ENCODE measurements at regions not wholly inside any gene's neighbourhood (a gene's known extent, or its start where the extent isn't known, plus 50 kb on each side); places are given as distances from the start of the nearest gene placed in this dataset.

DNA sequence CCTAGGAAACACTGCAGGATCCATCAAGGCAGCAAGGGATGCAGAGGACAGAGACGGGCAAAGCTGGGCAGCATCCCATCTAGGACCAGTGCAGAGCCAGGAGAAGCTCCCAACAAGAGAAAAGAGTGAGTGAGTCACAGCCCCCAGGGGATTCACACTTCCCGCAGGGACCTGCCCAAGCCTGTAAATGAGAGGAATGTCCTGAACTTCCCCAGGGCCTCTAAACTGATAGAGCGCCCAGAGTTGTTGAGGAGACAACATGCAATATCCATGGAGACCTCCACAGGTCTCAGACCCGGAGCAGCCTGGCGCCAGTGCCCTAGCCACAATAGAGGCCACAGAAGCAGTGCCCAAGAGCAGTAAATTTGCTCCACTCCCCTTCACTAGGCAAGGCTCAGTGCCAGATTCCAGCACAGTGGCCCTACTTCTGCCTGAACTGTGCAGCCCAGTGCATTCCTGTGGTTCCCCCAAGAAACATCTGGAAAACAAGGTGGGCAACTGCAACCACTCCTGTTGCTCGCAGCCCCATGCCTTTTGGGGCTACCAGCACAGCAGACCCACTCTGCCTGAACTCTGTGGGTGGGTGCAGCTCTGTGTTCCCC is 567.5 kb downstream of the POM121L12 start:
- H3K27ac ChIP-seq (ENCODE audit: control insufficient read depth, insufficient read depth), result no peak overlapping the region
- no TSS peak for BruUV-seq (replicated peaks)
- H3K9ac ChIP-seq (ENCODE audit: control insufficient read depth, insufficient read depth, low read length), result no peak overlapping the region
- FAIRE-seq, result no peak
- in situ Hi-C loops (cut with MboI) (no loop called here), intact Hi-C loops (cut with micrococcal nuclease; ENCODE audit: unreplicated experiment) (no loop called here)
- ChIA-PET RAD21 (ENCODE audit: unreplicated experiment) (no interaction called here), CTCF (no interaction called here), POLR2A (no interaction called here), SMC1A (ENCODE audit: uncharacterized antibody, unreplicated experiment) (no interaction called here)
- H3K4me1 ChIP-seq (ENCODE audit: control insufficient read depth, insufficient read depth, low read length), result no peaks in the 10 kb centered on the region
- no peaks in the 10 kb centered on the region for H4K20me1 ChIP-seq (ENCODE audit: control insufficient read depth, insufficient read depth)
- H3K79me2 ChIP-seq (ENCODE audit: control insufficient read depth, insufficient read depth, low read length), result no peaks in the 10 kb centered on the region
- DNase-seq (ENCODE audit: low read depth, low spot score), result no peak
- no peak for ATAC-seq
- H3K4me3 ChIP-seq, result no peak overlapping the region
- H3K4me2 ChIP-seq (ENCODE audit: control insufficient read depth, insufficient read depth), result no peak overlapping the region
- H3K27me3 ChIP-seq (replicated peaks in 1 of 2; ENCODE audit: control insufficient read depth in 2 of 2, insufficient read depth in 2 of 2, low read length in 1 of 2), result no peaks in the 10 kb centered on the region
- WGBS (ENCODE audit: insufficient coverage, insufficient replicate concordance, low lambda C conversion rate, missing lambda C conversion rate), result 34% methylated on average over 6 of the region's 6 CpGs
- H3K36me3 ChIP-seq (ENCODE audit: control insufficient read depth in 2 of 2, insufficient read depth in 2 of 2, low read length in 1 of 2), result no peaks in the 10 kb centered on the region
- H2AFZ ChIP-seq (ENCODE audit: control insufficient read depth, low read depth, low read length), result no peak overlapping the region
- no peaks in the 10 kb centered on the region; the same call in 2 of the 3 replicates for H3K9me3 ChIP-seq (replicated peaks; ENCODE audit: control insufficient read depth, insufficient read depth, low read length)
- TF ChIP-seq, protein P1, sequence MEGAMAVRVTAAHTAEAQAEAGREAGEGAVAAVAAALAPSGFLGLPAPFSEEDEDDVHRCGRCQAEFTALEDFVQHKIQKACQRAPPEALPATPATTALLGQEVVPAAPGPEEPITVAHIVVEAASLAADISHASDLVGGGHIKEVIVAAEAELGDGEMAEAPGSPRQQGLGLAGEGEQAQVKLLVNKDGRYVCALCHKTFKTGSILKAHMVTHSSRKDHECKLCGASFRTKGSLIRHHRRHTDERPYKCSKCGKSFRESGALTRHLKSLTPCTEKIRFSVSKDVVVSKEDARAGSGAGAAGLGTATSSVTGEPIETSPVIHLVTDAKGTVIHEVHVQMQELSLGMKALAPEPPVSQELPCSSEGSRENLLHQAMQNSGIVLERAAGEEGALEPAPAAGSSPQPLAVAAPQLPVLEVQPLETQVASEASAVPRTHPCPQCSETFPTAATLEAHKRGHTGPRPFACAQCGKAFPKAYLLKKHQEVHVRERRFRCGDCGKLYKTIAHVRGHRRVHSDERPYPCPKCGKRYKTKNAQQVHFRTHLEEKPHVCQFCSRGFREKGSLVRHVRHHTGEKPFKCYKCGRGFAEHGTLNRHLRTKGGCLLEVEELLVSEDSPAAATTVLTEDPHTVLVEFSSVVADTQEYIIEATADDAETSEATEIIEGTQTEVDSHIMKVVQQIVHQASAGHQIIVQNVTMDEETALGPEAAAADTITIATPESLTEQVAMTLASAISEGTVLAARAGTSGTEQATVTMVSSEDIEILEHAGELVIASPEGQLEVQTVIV (IDR thresholded peaks at IDR 0.05; ENCODE audit: borderline replicate concordance, partially characterized antibody), result no peak
- TF ChIP-seq RELA (IDR thresholded peaks at IDR 0.05; ENCODE audit: borderline replicate concordance, partially characterized antibody), result no peak
- TF ChIP-seq RBBP5 (conservative IDR thresholded peaks at IDR 0.05), result no peak
- no peak for TF ChIP-seq POU2F2 (IDR thresholded peaks at IDR 0.05; ENCODE audit: borderline replicate concordance, low read depth, low read length)
- TF ChIP-seq, protein P2, sequence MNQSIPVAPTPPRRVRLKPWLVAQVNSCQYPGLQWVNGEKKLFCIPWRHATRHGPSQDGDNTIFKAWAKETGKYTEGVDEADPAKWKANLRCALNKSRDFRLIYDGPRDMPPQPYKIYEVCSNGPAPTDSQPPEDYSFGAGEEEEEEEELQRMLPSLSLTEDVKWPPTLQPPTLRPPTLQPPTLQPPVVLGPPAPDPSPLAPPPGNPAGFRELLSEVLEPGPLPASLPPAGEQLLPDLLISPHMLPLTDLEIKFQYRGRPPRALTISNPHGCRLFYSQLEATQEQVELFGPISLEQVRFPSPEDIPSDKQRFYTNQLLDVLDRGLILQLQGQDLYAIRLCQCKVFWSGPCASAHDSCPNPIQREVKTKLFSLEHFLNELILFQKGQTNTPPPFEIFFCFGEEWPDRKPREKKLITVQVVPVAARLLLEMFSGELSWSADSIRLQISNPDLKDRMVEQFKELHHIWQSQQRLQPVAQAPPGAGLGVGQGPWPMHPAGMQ (IDR thresholded peaks at IDR 0.05; ENCODE audit: borderline replicate concordance), result no peak
- TF ChIP-seq, protein P3, sequence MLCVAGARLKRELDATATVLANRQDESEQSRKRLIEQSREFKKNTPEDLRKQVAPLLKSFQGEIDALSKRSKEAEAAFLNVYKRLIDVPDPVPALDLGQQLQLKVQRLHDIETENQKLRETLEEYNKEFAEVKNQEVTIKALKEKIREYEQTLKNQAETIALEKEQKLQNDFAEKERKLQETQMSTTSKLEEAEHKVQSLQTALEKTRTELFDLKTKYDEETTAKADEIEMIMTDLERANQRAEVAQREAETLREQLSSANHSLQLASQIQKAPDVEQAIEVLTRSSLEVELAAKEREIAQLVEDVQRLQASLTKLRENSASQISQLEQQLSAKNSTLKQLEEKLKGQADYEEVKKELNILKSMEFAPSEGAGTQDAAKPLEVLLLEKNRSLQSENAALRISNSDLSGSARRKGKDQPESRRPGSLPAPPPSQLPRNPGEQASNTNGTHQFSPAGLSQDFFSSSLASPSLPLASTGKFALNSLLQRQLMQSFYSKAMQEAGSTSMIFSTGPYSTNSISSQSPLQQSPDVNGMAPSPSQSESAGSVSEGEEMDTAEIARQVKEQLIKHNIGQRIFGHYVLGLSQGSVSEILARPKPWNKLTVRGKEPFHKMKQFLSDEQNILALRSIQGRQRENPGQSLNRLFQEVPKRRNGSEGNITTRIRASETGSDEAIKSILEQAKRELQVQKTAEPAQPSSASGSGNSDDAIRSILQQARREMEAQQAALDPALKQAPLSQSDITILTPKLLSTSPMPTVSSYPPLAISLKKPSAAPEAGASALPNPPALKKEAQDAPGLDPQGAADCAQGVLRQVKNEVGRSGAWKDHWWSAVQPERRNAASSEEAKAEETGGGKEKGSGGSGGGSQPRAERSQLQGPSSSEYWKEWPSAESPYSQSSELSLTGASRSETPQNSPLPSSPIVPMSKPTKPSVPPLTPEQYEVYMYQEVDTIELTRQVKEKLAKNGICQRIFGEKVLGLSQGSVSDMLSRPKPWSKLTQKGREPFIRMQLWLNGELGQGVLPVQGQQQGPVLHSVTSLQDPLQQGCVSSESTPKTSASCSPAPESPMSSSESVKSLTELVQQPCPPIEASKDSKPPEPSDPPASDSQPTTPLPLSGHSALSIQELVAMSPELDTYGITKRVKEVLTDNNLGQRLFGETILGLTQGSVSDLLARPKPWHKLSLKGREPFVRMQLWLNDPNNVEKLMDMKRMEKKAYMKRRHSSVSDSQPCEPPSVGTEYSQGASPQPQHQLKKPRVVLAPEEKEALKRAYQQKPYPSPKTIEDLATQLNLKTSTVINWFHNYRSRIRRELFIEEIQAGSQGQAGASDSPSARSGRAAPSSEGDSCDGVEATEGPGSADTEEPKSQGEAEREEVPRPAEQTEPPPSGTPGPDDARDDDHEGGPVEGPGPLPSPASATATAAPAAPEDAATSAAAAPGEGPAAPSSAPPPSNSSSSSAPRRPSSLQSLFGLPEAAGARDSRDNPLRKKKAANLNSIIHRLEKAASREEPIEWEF (IDR thresholded peaks at IDR 0.05; ENCODE audit: insufficient replicate concordance, low read depth, low read length), result no peak
- TF ChIP-seq RAD51 (IDR thresholded peaks at IDR 0.05), result no peak
- TF ChIP-seq TCF3 (IDR thresholded peaks at IDR 0.05; ENCODE audit: borderline replicate concordance, insufficient read depth, low read depth, low read length), result no peak
- TF ChIP-seq FOXK2 (IDR thresholded peaks at IDR 0.05), result no peak
- no peak for TF ChIP-seq IKZF2 (IDR thresholded peaks at IDR 0.05)
- no peak for TF ChIP-seq CEBPB (IDR thresholded peaks at IDR 0.05; ENCODE audit: borderline replicate concordance in 1 of 2, low read depth in 2 of 2, low read length in 2 of 2)
- TF ChIP-seq JUNB (IDR thresholded peaks at IDR 0.05), result no peak
- TF ChIP-seq CHD4 (IDR thresholded peaks at IDR 0.05), result no peak

Data from GM12878 (cell line).